ENCODE measurements at regions not wholly inside any gene's neighbourhood (a gene's known extent, or its start where the extent isn't known, plus 50 kb on each side); places are given as distances from the start of the nearest gene placed in this dataset.

GRCh38 chr2:14387332-14387731 lies 245.2 kb upstream of the LRATD1 start:
- TF ChIP-seq, protein P1, sequence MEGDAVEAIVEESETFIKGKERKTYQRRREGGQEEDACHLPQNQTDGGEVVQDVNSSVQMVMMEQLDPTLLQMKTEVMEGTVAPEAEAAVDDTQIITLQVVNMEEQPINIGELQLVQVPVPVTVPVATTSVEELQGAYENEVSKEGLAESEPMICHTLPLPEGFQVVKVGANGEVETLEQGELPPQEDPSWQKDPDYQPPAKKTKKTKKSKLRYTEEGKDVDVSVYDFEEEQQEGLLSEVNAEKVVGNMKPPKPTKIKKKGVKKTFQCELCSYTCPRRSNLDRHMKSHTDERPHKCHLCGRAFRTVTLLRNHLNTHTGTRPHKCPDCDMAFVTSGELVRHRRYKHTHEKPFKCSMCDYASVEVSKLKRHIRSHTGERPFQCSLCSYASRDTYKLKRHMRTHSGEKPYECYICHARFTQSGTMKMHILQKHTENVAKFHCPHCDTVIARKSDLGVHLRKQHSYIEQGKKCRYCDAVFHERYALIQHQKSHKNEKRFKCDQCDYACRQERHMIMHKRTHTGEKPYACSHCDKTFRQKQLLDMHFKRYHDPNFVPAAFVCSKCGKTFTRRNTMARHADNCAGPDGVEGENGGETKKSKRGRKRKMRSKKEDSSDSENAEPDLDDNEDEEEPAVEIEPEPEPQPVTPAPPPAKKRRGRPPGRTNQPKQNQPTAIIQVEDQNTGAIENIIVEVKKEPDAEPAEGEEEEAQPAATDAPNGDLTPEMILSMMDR (IDR thresholded peaks at IDR 0.05) = no peak
- TF ChIP-seq POLR2A (IDR thresholded peaks at IDR 0.05) = no peak

Measured in heart left ventricle (tissue), 13 donors.